T47D (cell line): ENCODE measurements at regions not wholly inside any gene's neighbourhood (a gene's known extent, or its start where the extent isn't known, plus 50 kb on each side); places are given as distances from the start of the nearest gene placed in this dataset.

Experiments
- DNase-seq, 2 experiments: peaks; one replicate each; pipeline versions ENCODE4 v3.0.0 to v3.0.0-alpha.2; 2011 to 2012; ENCODE audit warnings: low read depth in 1 of 2, low spot score in 1 of 2
- JUND ChIP-seq: IDR thresholded peaks from 2 replicates; pipeline ENCODE4 v1.6.1; 2012; ENCODE audit warnings: low read depth
- in situ Hi-C: cut with HindIII; loops from 2 replicates; pipeline ENCODE4 v1.10.0; 2016; ENCODE audit warnings: low sequenced_read_pairs, low pct_unique_long_range_greater_than_20kb

- no peak for DNase-seq
- TF ChIP-seq JUND: no peak
- in situ Hi-C loops: no loop called here
Measured at GRCh38 chr1:94709891-94710581, 110.1 kb upstream of the SLC44A3 start.

DNA sequence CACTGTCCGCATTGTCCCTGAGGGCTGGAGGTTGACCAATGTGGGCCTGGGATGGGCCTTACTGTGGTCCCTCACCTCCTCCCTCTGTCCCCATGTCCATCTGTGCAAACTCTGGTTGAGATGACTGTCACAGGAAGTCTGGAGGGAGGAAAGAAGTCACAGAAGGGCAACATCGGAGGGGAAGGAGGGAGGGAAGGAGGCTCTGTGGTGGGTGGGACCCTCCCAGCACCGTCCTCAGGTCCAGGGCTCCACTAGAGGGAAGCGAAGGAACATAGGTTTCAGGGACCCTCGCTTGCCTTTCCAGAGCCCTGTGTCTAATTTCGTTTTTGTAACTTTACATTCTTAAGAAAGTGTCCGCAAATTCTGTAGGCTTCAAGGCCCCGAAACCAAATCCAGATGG, 111.3 kb upstream of the SLC44A3 start:
- no peak for DNase-seq
- TF ChIP-seq JUND: no peak
- in situ Hi-C loops: no loop called here

GRCh38 chr1:94708299-94708685, 111.9 kb upstream of the SLC44A3 start:
- DNase-seq: no peak
- in situ Hi-C loops: no loop called here
- no peak for TF ChIP-seq JUND

DNA sequence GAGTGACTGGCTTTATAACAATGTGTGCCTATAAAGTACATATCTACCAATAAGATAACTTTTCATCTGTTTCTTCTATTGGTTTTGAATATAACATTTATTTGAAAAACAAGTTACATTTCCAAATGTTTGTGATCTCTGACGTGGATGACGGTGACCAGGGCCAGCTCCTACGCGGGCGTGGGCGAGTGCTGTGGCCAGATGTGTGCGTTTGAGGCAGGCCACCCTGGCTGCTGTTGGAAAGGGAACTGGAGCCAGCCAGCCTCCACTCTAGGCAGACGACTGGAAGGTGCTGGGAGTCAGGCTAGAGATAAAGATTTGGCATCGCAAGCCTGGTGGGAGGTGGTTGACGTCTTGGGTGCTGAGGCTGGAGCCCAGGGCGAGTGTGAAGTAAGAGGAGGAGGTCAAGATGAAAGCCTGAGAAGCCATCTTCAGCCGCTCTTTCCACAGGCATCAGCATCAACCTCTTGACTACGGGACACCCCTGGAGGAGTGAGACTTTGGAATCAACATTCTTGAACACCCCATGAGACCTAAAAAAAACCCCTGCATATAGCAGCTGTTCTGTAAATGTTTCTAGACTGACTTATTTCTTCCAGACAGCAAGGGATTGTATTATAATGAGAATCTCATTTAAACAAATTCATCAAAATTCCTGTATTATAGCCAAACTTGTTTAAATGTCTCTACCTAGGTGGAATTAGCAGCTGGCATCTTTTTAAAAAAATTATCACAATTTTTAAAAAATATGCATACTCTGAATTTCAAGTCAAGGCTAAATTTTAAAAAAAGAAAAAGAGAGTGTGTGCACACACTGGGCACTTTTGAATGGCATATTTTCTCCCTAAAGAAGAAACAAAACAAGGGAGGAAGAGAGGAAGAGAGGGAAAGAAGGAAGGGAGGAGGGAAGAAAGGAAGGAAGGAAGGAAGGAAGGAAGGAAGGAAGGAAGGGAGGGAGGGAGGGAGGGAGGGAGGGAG, 112.5 kb upstream of the SLC44A3 start:
- in situ Hi-C loops: no loop called here
- TF ChIP-seq JUND: no peak

GRCh38 chr1:94702442-94702815, 117.7 kb upstream of the SLC44A3 start:
- in situ Hi-C loops: no loop called here
- no peak for TF ChIP-seq JUND
- no peak for DNase-seq

More for the DNA sequence above, 112.5 kb upstream of the SLC44A3 start:
- no peak for DNase-seq

DNA sequence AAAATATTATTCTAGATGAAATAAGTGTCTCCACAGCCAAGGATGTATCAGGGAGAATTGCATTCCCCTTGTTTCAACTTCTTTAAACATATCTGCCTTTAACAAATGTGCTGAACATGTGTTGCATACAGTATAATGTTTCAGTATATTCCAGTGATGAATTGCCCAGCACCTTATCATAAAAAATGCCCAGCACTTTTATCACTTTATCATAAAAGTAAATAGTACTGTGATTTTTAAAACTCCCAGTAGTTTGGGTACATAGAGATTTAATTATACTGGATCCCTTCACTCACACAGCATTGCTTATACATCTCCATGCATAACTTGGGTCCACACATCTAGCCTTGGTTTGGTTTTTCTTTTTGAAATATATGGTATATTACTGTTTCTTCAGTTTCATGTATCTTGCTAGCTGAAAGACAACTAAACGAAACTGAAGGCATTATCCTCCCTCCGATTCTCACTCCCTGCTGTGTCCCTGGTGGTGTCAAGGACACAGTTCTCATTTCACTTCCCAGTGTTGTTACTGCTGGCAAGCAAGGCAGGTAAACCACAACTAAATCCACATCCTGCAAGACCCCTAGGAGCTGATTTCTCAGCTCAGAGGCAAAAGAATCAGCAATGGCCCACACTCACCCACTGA, 118.2 kb upstream of the SLC44A3 start:
- TF ChIP-seq JUND: no peak
- in situ Hi-C loops: no loop called here
- no peak for DNase-seq

DNA sequence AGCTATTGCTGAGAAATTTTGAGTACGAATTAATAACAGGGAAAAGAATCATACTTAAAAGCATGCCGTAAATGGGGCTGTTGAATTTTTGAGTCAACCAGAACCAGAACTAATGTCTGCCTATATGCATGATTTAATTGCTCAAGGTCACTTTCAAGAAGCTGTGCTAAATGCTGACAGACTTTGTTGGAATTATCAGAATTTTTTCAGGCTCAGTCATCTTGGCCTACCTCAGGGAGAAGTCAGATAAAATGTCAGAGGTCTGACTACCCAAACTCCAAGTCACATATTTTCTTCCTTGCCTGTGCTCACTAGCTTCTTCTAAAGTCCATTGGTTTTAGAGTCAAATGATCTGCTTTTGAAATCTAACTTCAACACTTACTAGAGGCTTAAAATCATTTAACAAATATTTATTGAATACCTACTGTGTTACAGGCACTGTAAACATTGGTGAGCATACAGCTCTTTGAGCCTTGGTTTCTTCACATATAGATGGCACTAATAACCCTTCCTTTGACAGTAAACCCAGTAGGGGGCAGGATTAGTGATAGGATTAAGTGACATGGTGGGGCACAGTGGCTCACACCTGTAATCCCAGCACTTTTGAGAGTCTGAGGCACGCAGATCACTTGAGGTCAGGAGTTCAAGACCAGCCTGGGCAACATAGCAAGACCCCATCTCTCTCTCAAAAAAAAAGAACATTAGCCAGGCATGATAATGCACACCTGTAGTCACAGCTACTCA, 121.2 kb upstream of the SLC44A3 start:
- no peak for DNase-seq
- in situ Hi-C loops: no loop called here
- TF ChIP-seq JUND: no peak

DNA sequence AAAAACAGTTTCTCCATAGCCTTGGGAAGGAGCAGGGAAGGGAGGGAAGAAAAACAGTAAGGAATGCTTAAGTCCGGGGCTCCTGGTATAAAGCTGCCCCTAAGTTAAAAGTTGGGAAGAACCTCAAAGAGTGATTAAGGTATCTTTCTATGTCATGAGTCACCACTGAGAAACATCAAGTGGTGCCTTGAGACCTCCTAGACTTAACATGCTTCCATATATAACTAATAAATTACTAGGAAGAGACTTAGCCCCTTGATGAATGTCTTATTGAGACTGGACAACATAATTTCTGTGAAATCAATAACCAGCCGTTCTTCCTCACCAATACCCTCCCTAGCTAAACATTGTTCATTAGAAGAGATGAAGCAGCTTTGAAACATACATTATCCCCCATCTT, 121.8 kb upstream of the SLC44A3 start:
- no peak for TF ChIP-seq JUND
- in situ Hi-C loops: no loop called here
- DNase-seq: no peak

GRCh38 chr1:94697839-94698238, 122.3 kb upstream of the SLC44A3 start:
- in situ Hi-C loops: no loop called here
- TF ChIP-seq JUND: no peak
- no peak for DNase-seq

DNA sequence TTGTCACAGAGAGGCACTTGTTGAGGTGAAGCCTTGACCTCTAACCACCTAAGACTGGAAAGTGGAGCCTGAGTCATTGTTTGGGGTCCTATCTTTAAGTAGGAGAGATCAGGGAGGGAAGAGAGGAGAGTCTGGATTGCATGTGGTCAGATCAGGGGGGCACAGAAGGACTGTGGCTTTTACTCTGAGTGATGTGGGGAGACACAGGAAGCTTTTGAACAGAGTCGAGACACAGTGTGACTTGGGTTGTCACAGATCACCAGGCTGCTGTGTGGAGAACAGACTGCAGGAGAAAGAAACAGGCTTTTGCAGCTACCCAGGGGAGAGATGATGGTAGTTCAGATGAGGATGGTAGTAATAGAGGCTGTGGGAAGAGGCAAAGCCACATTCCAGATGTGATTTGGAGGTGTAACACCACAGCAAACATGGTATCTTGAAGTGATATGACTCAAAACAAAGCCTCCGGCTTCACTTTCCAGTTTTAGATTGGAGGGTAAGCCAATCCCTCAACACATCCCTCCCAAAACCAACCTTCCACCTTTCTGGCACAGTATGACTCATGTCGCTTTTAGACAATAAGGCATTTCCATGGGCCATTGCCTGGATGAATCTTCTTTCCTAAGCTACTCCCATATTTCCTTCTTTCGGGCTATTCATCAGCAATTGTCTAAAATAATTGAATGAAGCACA, 125.8 kb upstream of the SLC44A3 start:
- in situ Hi-C loops: no loop called here
- TF ChIP-seq JUND: no peak
- no peak for DNase-seq

- in situ Hi-C loops: no loop called here
- no peak for DNase-seq
- TF ChIP-seq JUND: no peak
Measured at GRCh38 chr1:94693435-94693834, 126.7 kb upstream of the SLC44A3 start.

DNA sequence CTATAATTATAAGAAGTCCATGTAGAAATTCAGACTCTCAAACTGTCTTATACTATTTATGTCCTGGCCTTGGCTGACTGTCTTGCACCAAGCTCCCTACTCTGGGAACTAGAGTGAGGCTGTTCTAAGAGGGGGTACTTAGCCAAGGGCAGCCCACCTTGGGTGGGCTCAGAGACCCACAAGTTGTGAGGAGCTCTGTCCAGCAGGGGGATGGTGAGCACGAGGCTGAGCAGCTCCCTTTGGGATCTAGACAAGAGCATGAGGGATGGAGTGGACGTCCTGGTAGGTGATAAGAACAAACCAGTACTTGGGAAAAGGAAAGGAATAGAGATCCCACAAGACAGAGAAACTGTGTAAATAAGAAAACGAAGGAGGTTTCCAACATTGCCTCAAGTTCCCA, 127.1 kb upstream of the SLC44A3 start:
- no peak for TF ChIP-seq JUND
- in situ Hi-C loops: no loop called here
- no peak for DNase-seq
